Ovary (tissue), 7 donors: ENCODE measurements at regions not wholly inside any gene's neighbourhood (a gene's known extent, or its start where the extent isn't known, plus 50 kb on each side); places are given as distances from the start of the nearest gene placed in this dataset.

Source experiments
- DNase-seq, 5 donors: peaks; one replicate each; pipeline ENCODE4 v3.0.0-alpha.2; 2019 to 2020
- H3K27ac ChIP-seq, 2 donors: fragments of 200-600 bp; one replicate each; pipeline versions ENCODE4 v1.5.1 to v1.8.0; 2019 to 2022
- H3K27me3 ChIP-seq: fragments of 200-600 bp; one replicate; pipeline ENCODE4 v1.8.0; 2022
- H3K36me3 ChIP-seq: fragments of 200-600 bp; sonication (generic); one replicate; pipeline ENCODE4 v1.5.1; 2019
- H3K4me1 ChIP-seq: one replicate; pipeline ENCODE4 v1.8.1; 2013; ENCODE audit warnings: mild to moderate bottlenecking, moderate library complexity; ENCODE audit not compliant: insufficient read depth
- H3K4me3 ChIP-seq: fragments of 200-600 bp; sonication (generic); one replicate; pipeline ENCODE4 v1.5.1; 2017
- H3K9me3 ChIP-seq, 2 donors: fragments of 200-600 bp in 1 of 2; sonication (generic) in 1 of 2; one replicate each; pipeline versions ENCODE4 v1.5.1 to v1.8.1; 2013 to 2019; ENCODE audit warnings: mild to moderate bottlenecking in 1 of 2, moderate library complexity in 1 of 2
- EP300 ChIP-seq: sonication (generic); formaldehyde crosslinking; IDR thresholded peaks from one replicate; pipeline ENCODE4 v1.6.1; 2017; ENCODE audit warnings: antibody characterized with exemption
- POLR2A ChIP-seq: fragments of 450-650 bp; IDR thresholded peaks from one replicate; pipeline ENCODE4 v1.6.1; 2017; ENCODE audit warnings: antibody characterized with exemption, mild to moderate bottlenecking, moderate library complexity
- WGBS, 3 donors: extraction: QIAGEN DNeasy Blood & Tissue Kit in 1 of 3; methylation state at CpG; one replicate each; pipeline versions ENCODE4 v1.1.5 to v1.1.7; 2013 to 2017; 5-methylcytosine and 5-hydroxymethylcytosine counted together
- intact Hi-C, 4 donors: fragments of 100-400 bp; cut with DNase I; formaldehyde crosslinking; loops; one replicate each; pipeline versions ENCODE4 v1.11.0 to v1.15.1; 2022 to 2023
- TF ChIP-seq, protein P1 (sequence below), 3 donors: fragments of 450-650 bp in 2 of 3; fragments of 200-600 bp in 1 of 3; IDR thresholded peaks; one replicate each; pipeline versions ENCODE4 v1.5.1 to v1.8.0; 2016 to 2022; ENCODE audit warnings: antibody characterized with exemption in 3 of 3, mild to moderate bottlenecking in 1 of 3
- donor health status: DM: no; HTN: no; CAD: no; lungs with moderate emphysema.
- donor health status: DM: no; HTN: no; CAD: no.
- donor health status: Bipolar disorder and iron deficiency.
- donor health status: DM: no; HTN: no; CAD: no.
- donor health status: DM: yes; HTN: yes; CAD: no.

DNA sequence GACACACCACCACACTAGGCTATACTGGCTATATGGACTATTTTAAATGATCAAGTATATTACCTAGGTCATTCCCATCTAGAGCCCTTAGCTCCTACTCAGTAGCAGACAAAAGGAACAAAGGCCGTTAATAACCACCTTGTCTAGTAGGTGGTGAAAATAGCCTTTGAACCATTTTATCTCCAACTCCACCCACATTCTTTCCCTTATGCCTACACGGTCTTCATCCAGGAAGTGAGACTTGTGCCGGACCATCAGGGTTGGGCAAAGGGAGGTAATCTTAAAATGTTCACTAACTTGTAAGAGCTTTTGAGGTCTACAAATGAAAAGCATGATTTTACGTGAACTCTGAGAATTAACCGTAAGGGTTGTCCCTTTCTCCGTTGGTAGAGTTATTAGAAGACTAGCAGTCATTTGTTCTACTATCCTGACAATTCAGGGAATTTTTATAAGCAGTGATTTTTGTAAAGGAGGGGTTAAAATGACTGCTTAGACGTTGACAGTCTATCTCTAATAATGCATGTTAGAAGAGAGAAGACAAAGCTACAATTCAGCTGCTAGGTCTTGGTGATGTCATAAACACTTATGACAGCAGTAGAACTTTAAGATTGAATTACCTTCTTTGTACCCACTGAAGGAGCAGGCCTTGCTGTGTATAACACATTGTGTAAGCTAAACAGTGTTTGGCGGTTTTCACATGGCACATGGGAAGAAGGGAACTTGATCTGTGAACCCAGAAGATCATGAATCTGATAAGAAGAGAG lies 371.8 kb upstream of the JAG1 start:
- Histone ChIP-seq H3K27ac (no peak overlapping the region), H3K9me3 (no peaks in the 10 kb centered on the region), H3K4me1 (no peaks in the 10 kb centered on the region), H3K36me3 (no peaks in the 10 kb centered on the region), H3K27me3 (no peaks in the 10 kb centered on the region), H3K4me3 (no peak overlapping the region)
- WGBS, 3 donors: 83 to 89% (median 89%) methylated on average over 8 of the region's 8 CpGs
- intact Hi-C loops: no loop called here
- no peak for TF ChIP-seq EP300
- TF ChIP-seq, protein P1, sequence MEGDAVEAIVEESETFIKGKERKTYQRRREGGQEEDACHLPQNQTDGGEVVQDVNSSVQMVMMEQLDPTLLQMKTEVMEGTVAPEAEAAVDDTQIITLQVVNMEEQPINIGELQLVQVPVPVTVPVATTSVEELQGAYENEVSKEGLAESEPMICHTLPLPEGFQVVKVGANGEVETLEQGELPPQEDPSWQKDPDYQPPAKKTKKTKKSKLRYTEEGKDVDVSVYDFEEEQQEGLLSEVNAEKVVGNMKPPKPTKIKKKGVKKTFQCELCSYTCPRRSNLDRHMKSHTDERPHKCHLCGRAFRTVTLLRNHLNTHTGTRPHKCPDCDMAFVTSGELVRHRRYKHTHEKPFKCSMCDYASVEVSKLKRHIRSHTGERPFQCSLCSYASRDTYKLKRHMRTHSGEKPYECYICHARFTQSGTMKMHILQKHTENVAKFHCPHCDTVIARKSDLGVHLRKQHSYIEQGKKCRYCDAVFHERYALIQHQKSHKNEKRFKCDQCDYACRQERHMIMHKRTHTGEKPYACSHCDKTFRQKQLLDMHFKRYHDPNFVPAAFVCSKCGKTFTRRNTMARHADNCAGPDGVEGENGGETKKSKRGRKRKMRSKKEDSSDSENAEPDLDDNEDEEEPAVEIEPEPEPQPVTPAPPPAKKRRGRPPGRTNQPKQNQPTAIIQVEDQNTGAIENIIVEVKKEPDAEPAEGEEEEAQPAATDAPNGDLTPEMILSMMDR (IDR thresholded peaks at IDR 0.05): no peak
- no peak for TF ChIP-seq POLR2A
- DNase-seq: no peak

DNA sequence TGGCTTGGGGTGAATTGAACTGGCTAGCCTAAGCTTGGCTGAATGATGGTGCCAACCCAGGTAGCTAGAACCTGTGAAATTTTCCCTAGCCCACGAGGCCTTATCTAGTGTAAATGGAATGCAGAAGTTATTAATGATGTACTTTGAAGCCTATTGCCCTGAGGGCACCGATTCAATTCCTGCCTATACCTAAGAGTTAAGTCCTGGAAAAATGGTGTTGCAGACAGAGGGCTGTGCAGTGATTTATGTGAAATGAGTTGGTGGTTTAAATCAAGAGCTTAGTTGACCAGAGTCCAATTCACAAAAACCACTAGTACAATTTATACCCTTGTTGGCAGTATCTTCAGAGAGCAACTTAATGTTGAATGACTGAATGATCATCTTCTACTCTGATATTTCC lies 373.8 kb upstream of the JAG1 start:
- 19 to 48% (median 31%) methylated on average over 2 of the region's 2 CpGs for WGBS, 3 donors
- Histone ChIP-seq H3K27me3 (no peaks in the 10 kb centered on the region), H3K4me1 (no peaks in the 10 kb centered on the region), H3K27ac (no peak overlapping the region), H3K4me3 (no peak overlapping the region), H3K9me3 (no peaks in the 10 kb centered on the region), H3K36me3 (no peaks in the 10 kb centered on the region)
- TF ChIP-seq EP300 (no peak), POLR2A (no peak)
- TF ChIP-seq, protein P1 (IDR thresholded peaks at IDR 0.05): no peak
- DNase-seq: no peak
- intact Hi-C loops: no loop called here

DNA sequence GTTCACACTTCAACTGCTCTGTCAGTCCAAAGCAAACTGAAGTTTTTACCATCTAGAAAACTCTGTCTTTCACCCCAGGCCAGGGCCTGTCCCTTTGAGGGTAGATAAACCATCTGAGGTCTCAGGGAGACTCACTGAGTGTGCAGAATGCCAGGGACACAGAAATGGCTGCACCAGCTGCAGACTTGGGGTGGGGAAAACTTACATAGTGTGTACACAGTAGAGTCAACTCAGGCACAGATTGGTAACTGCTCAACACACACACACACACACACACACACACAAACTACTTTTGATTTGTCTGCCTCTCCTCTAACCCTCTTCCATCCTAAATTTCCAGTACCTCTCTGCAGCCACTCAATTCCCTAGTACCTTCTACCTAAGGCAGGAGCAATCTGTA lies 374.9 kb upstream of the JAG1 start:
- no peaks in the 10 kb centered on the region for H3K4me1 ChIP-seq
- TF ChIP-seq, protein P1 (IDR thresholded peaks at IDR 0.05): no peak
- no peak for TF ChIP-seq POLR2A
- intact Hi-C loops: no loop called here
- no peaks in the 10 kb centered on the region for H3K9me3 ChIP-seq
- no peak overlapping the region for H3K27ac ChIP-seq
- H3K27me3 ChIP-seq: no peaks in the 10 kb centered on the region
- H3K36me3 ChIP-seq: no peaks in the 10 kb centered on the region
- no peak for DNase-seq
- H3K4me3 ChIP-seq: no peak overlapping the region

DNA sequence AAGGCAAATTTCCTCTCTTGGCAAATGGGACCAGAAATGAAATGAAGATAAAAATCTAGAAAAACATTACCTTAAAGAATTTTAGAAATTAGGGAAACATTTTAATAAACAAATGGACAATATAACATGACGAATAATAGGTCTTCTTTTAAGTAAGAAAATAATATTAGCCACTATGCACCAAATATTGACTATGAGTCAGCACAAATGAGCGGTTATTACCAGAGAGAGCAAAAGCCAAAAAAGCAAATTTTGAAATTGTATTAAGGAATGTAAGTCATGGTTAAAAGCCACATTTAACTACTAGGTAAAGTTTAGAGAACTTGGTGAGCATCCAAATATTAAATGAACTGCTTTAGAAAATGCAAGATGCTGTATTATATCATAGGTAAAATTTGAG lies 376.6 kb upstream of the JAG1 start:
- intact Hi-C loops: loop anchor here in 1 of 4 donors (5.0 kb wide), 1 partner anchor 1127 kb away; no protein-coding TSS in a partner anchor

More for the DNA sequence above, 376.6 kb upstream of the JAG1 start:
- Histone ChIP-seq H3K27me3 (no peaks in the 10 kb centered on the region), H3K27ac (no peak overlapping the region), H3K4me3 (no peak overlapping the region), H3K36me3 (no peaks in the 10 kb centered on the region), H3K4me1 (no peaks in the 10 kb centered on the region), H3K9me3 (no peaks in the 10 kb centered on the region)
- no peak for DNase-seq
- WGBS, 3 donors: 74 to 83% (median 79%) methylated on average over 2 of the region's 2 CpGs
- TF ChIP-seq POLR2A (no peak), EP300 (no peak)
- TF ChIP-seq, protein P1 (IDR thresholded peaks at IDR 0.05): no peak
